ENCODE measurements at regions not wholly inside any gene's neighbourhood (a gene's known extent, or its start where the extent isn't known, plus 50 kb on each side); places are given as distances from the start of the nearest gene placed in this dataset.

DNA sequence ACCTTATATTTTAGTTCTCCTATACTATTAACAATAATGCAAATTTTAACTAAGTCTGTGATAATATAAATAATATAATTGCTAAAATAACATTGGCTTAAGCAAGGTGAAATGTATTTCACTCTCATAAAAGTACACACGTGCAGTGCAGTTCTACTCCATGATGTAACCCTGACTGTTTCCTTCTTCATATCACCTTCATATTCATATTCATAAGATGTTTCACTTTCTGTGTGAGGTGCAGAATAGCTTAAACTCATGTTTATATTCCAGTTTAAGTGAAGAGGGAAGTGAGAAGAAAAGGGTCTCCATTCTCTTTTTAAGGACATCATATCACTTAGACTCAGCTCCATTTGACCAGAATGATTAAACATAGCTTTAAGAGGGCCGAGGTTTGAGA lies 1810.0 kb upstream of the PCDH10 start:
- Histone ChIP-seq H3K4me1 (ENCODE audit: control insufficient read depth, insufficient read depth, low read length) (no peaks in the 10 kb centered on the region), H3K9me1 (ENCODE audit: insufficient read depth, low read length) (no peaks in the 10 kb centered on the region), H3K27me3 (ENCODE audit: control insufficient read depth, insufficient read depth, low read length) (no peaks in the 10 kb centered on the region), H4K91ac (ENCODE audit: insufficient read depth, low read depth, low read length) (no peak overlapping the region), H2AK5ac (ENCODE audit: low read depth, low read length) (no peak overlapping the region), H3K9me3 (ENCODE audit: control insufficient read depth, insufficient read depth, low read length) (no peaks in the 10 kb centered on the region), H4K20me1 (ENCODE audit: insufficient read depth, low read length) (no peaks in the 10 kb centered on the region), H2AFZ (replicated peaks; ENCODE audit: low read length, poor library complexity) (no peak overlapping the region), H3K27ac (ENCODE audit: insufficient read depth, low read length) (no peak overlapping the region), H2BK5ac (ENCODE audit: low read depth, low read length, poor library complexity, severe bottlenecking) (no peak overlapping the region), H3K79me1 (ENCODE audit: low read depth in 1 of 2, low read length in 2 of 2) (no peaks in the 10 kb centered on the region), H4K8ac (ENCODE audit: low read depth in 2 of 2, low read length in 2 of 2) (no peak overlapping the region), H3K4ac (ENCODE audit: low read depth, low read length) (no peak overlapping the region), H3K9ac (ENCODE audit: low read depth, low read length) (no peak overlapping the region), H2BK15ac (ENCODE audit: low read depth, low read length) (no peak overlapping the region), H3K4me2 (ENCODE audit: low read depth, low read length) (no peak overlapping the region), H3K36me3 (ENCODE audit: control insufficient read depth, insufficient read depth, low read length) (no peaks in the 10 kb centered on the region), H3K18ac (ENCODE audit: low read depth, low read length) (no peak overlapping the region), H3K4me3 (ENCODE audit: insufficient read depth, low read depth, low read length) (no peak overlapping the region), H2AK9ac (replicated peaks; ENCODE audit: low read depth, low read length, poor library complexity) (no peak overlapping the region), H2BK120ac (ENCODE audit: low read depth, low read length) (no peak overlapping the region), H3K56ac (ENCODE audit: extremely low read depth, insufficient read depth, low read length) (no peak overlapping the region), H3K23ac (ENCODE audit: low read depth, low read length) (no peak overlapping the region), H4K5ac (ENCODE audit: low read depth, low read length) (no peak overlapping the region), H2BK20ac (ENCODE audit: low read depth, low read length) (no peak overlapping the region), H3K14ac (replicated peaks; ENCODE audit: low read depth, low read length) (no peak overlapping the region)
- ChIA-PET POLR2A (ENCODE audit: unreplicated experiment) (interaction anchor here (0.6 kb wide), 1 partner anchor 580 kb away, joined by 6 read pairs; no protein-coding TSS in a partner anchor), CTCF (no interaction called here)
- no peak for TF ChIP-seq BHLHE40 (IDR thresholded peaks at IDR 0.05; ENCODE audit: low read depth, low read length)
- no CpG with 5 or more reads among the region's 2 CpGs for WGBS, 2 experiments (ENCODE audit: extremely low coverage in 2 of 2, insufficient read length in 1 of 2)
- no peak for ATAC-seq (ENCODE audit: low read depth)
- dilution Hi-C loops (cut with HindIII; ENCODE audit: low sequenced_read_pairs, unreplicated experiment) (no loop called here), intact Hi-C loops (cut with micrococcal nuclease) (no loop called here), in situ Hi-C loops (cut with MboI; ENCODE audit: low sequenced_read_pairs) (no loop called here)
- no peak for DNase-seq
- no TSS peak for BruUV-seq (replicated peaks)

Data from IMR-90 (cell line).